Mesendoderm (in vitro differentiated cells): ENCODE measurements at regions not wholly inside any gene's neighbourhood (a gene's known extent, or its start where the extent isn't known, plus 50 kb on each side); places are given as distances from the start of the nearest gene placed in this dataset.

ENCODE experiments used
- DNase-seq: peaks from one replicate; pipeline ENCODE4 v3.0.0; 2013
- H2AK5ac ChIP-seq: 2 replicates; pipeline ENCODE4 v1.6.1; 2013; ENCODE audit warnings: low read length, inconsistent platforms
- H2BK120ac ChIP-seq: 2 replicates; pipeline ENCODE4 v1.6.1; 2013; ENCODE audit warnings: low read depth, mild to moderate bottlenecking, low read length, moderate library complexity, mixed read lengths
- H2BK15ac ChIP-seq: replicated peaks from 2 replicates; pipeline ENCODE4 v1.6.1; 2013; ENCODE audit warnings: low read depth, mild to moderate bottlenecking, moderate library complexity
- H2BK5ac ChIP-seq: 2 replicates; pipeline ENCODE4 v1.6.1; 2013; ENCODE audit warnings: low read length, inconsistent platforms
- H3K18ac ChIP-seq: 2 replicates; pipeline ENCODE4 v1.6.1; 2013; ENCODE audit warnings: mild to moderate bottlenecking, low read length, mixed read lengths
- H3K23ac ChIP-seq: one replicate; pipeline ENCODE4 v1.6.1; 2013; ENCODE audit warnings: low read length
- H3K27ac ChIP-seq: 2 replicates; pipeline ENCODE4 v1.5.1; 2013; ENCODE audit warnings: low read depth, mild to moderate bottlenecking, inconsistent platforms, low read length, moderate library complexity
- H3K27me3 ChIP-seq: 2 replicates; pipeline ENCODE4 v1.6.1; 2013; ENCODE audit warnings: low read length, control low read depth, mild to moderate bottlenecking, inconsistent platforms; ENCODE audit not compliant: insufficient read depth, poor library complexity
- H3K36me3 ChIP-seq: 2 replicates; pipeline ENCODE4 v1.6.1; 2013; ENCODE audit warnings: low read length, inconsistent platforms; ENCODE audit not compliant: control insufficient read depth, insufficient read depth
- H3K4ac ChIP-seq: one replicate; pipeline ENCODE4 v1.6.1; 2013; ENCODE audit warnings: low read depth, mild to moderate bottlenecking, low read length, moderate library complexity
- H3K4me1 ChIP-seq: 2 replicates; pipeline ENCODE4 v1.6.1; 2013; ENCODE audit warnings: low read depth, low read length, inconsistent platforms; ENCODE audit not compliant: control insufficient read depth
- H3K4me2 ChIP-seq: 2 replicates; pipeline ENCODE4 v1.6.1; 2013; ENCODE audit warnings: low read length
- H3K4me3 ChIP-seq: 2 replicates; pipeline ENCODE4 v1.5.1; 2013; ENCODE audit warnings: mild to moderate bottlenecking, low read length
- H3K56ac ChIP-seq: one replicate; pipeline ENCODE4 v1.6.1; 2013; ENCODE audit warnings: low read length
- H3K79me1 ChIP-seq: 2 replicates; pipeline ENCODE4 v1.6.1; 2013; ENCODE audit warnings: low read length, inconsistent platforms
- H3K79me2 ChIP-seq: 2 replicates; pipeline ENCODE4 v1.6.1; 2013; ENCODE audit warnings: mild to moderate bottlenecking, low read length; ENCODE audit not compliant: control insufficient read depth, insufficient read depth
- H3K9ac ChIP-seq: 2 replicates; pipeline ENCODE4 v1.6.1; 2013; ENCODE audit warnings: low read length, inconsistent platforms
- H4K5ac ChIP-seq: one replicate; pipeline ENCODE4 v1.6.1; 2013; ENCODE audit warnings: low read length
- H4K8ac ChIP-seq: one replicate; pipeline ENCODE4 v1.6.1; 2013; ENCODE audit warnings: low read depth, mild to moderate bottlenecking, control low read depth, low read length, moderate library complexity
- WGBS: extraction: QIAGEN DNeasy Blood & Tissue Kit; methylation state at CpG from one replicate; pipeline ENCODE4 v1.1.7; 2013; ENCODE audit warnings: low lambda C conversion rate, missing lambda C conversion rate; ENCODE audit not compliant: insufficient coverage; ENCODE audit errors: extremely low coverage; 5-methylcytosine and 5-hydroxymethylcytosine counted together

GRCh38 chr2:239676716-239677452 is 276.1 kb upstream of the HDAC4 start:
- no peak overlapping the region for H4K8ac ChIP-seq
- H3K9ac ChIP-seq = no peak overlapping the region
- H3K27me3 ChIP-seq = no peaks in the 10 kb centered on the region
- no peak overlapping the region for H3K23ac ChIP-seq
- no peak overlapping the region for H3K4ac ChIP-seq
- no peaks in the 10 kb centered on the region for H3K79me2 ChIP-seq
- H3K56ac ChIP-seq = no peak overlapping the region
- H2BK5ac ChIP-seq = no peak overlapping the region
- H4K5ac ChIP-seq = no peak overlapping the region
- no peak overlapping the region for H3K4me2 ChIP-seq
- WGBS = no CpG with 5 or more reads among the region's 19 CpGs
- H3K4me1 ChIP-seq = no peaks in the 10 kb centered on the region
- no peak overlapping the region for H3K18ac ChIP-seq
- no peak overlapping the region for H2BK15ac ChIP-seq
- H3K36me3 ChIP-seq = no peaks in the 10 kb centered on the region
- no peak for DNase-seq
- H2AK5ac ChIP-seq = no peak overlapping the region
- H3K79me1 ChIP-seq = no peaks in the 10 kb centered on the region
- no peak overlapping the region for H2BK120ac ChIP-seq
- no peak overlapping the region for H3K4me3 ChIP-seq
- no peak overlapping the region for H3K27ac ChIP-seq

DNA sequence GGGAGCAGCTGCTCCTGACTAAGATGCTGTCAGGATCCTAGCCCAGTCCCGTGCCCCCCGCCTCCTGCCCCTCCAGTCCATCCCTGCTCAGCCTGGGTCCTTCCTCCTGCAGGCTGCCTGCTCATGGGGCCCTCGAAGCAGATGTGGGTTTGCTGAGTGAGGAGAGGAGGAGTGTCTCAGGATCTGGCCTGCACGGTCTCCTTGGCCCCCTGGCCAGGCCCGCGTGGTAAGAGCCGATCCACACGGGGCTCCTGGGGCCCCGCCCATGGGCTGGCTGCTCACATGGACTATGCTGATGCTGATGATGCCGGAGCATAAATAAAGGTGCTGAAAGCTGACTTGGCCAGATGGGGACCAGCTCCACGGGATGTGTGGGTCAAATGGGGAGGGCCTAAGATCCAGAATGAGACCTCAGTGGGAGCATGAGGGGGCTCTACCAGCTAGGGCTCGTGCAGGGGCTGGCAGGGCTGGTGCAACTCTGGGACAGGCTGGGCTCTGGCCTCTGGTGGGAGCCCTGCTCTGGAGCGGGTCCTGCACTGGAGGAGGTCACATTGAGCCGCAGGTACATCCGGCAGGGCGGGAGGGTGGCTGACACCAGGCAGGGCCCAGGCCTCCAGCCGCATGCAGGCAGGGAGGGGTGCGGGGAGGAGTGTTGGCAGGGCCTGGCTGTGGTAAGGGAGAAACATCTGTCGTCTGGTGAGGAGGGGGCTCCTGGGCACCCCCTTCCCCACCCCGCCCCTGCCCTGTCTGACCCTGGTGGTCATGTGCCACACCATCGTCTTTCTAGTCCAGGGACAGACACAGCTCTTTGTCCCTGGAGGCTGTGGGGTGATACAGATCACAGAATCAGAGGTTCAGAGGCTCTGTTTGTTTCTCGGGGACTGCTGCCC is 275.3 kb upstream of the HDAC4 start:
- DNase-seq = no peak
- Histone ChIP-seq H3K4me2 (no peak overlapping the region), H2BK120ac (no peak overlapping the region), H4K8ac (no peak overlapping the region), H2AK5ac (no peak overlapping the region), H3K79me2 (no peaks in the 10 kb centered on the region), H3K9ac (no peak overlapping the region), H3K27ac (no peak overlapping the region), H3K4me1 (no peaks in the 10 kb centered on the region), H4K5ac (no peak overlapping the region), H3K4ac (no peak overlapping the region), H3K36me3 (no peaks in the 10 kb centered on the region), H3K23ac (no peak overlapping the region), H3K18ac (no peak overlapping the region), H2BK5ac (no peak overlapping the region), H3K79me1 (no peaks in the 10 kb centered on the region), H3K56ac (no peak overlapping the region), H3K4me3 (no peak overlapping the region), H2BK15ac (no peak overlapping the region), H3K27me3 (no peaks in the 10 kb centered on the region)
- WGBS = no CpG with 5 or more reads among the region's 22 CpGs

DNA sequence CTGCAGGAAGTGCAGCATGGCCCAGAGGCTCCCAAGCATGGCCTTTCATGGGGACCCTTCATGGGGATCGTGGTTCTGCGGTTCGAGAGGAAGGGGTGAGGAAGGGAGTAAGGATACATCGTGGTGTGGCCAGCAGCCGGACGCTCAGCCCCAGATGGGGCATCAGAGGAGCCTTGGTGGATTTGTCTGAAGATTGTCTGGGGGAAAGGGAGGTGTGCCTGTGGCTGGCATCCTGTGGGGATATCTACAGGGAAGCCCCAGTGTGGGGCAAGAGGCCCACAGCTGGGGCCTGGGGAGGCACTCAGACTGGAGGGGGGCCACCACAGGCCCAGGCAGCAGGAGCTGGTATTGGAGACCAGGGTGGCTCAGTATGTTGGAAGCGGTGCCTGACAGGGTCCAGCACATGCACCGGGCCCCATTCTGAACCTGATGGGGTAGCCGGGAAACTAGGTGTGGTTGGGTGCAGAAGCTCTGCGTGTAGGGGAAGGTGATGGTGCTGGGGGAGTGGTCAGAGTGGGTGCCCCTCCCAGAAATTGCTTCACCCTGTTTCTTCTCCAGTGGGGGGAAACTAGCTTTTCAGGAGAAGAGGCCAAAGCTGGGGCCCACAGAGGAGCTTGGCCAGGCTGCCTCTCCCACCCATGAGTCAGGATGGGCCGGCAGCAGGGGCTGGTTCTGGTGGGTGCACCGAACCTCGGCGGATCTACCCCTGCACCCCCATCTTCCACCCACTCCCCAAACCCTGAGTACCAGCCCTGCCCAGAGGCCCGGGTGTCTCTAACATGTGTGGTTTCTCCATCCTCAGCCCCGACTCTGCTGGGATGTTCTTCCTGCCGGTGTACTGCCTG is 274.4 kb upstream of the HDAC4 start:
- WGBS = no CpG with 5 or more reads among the region's 17 CpGs

DNA sequence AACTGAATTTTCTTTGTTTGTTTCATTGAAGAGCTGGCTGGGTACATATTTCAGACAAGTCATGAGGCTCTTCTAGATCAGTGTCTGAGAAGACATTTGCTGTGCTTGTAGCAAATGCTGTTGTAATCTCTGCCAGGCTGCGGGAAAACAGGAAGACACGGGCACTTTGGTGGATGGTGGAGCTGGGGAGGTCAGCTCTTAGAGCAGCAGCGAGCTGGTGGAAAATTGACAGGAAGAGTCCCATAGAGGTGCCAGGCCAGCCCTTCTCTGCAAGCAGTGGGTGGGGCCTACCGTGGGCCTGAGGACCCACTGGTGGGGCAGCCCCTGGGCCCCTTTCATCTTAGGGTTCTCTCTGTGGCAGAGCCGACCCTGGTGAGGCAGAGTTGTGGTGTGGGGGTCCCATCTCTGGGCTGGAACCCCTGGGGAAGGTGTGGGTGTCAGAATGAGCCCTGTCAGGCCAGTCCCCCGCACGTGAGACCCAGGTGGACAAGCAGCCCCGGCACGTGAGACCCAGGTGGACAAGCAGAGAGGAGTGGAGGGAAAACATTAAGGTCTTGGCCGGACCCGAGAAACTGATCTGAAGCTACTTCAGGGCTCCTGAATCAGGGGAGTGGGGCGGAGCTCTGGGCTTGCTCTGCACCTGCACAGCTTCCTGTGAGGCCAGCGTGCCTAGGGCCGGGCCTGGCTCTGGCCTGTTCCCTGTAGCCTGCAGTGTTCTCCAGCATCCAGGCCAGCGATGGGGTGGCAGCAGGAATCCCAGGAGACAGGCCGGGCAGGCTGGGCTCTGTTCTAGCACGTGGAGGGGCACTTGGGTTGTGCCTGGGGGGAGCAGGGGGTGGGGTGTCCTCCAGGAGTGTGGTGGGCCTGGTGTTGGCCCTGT is 273.5 kb upstream of the HDAC4 start:
- Histone ChIP-seq H3K18ac (no peak overlapping the region), H3K79me1 (no peaks in the 10 kb centered on the region)

More for the DNA sequence above, 274.4 kb upstream of the HDAC4 start:
- H3K27ac ChIP-seq = no peak overlapping the region
- no peak overlapping the region for H2BK5ac ChIP-seq
- no peak overlapping the region for H2BK120ac ChIP-seq
- no peaks in the 10 kb centered on the region for H3K27me3 ChIP-seq
- no peak overlapping the region for H4K5ac ChIP-seq
- H2AK5ac ChIP-seq = no peak overlapping the region
- H3K23ac ChIP-seq = no peak overlapping the region
- no peak overlapping the region for H3K4me3 ChIP-seq
- H3K4me2 ChIP-seq = no peak overlapping the region
- no peaks in the 10 kb centered on the region for H3K4me1 ChIP-seq
- no peak overlapping the region for H3K56ac ChIP-seq
- H3K79me2 ChIP-seq = no peaks in the 10 kb centered on the region
- H3K4ac ChIP-seq = no peak overlapping the region
- no peak overlapping the region for H4K8ac ChIP-seq
- no peak overlapping the region for H2BK15ac ChIP-seq
- H3K18ac ChIP-seq = no peak overlapping the region
- no peaks in the 10 kb centered on the region for H3K36me3 ChIP-seq
- H3K79me1 ChIP-seq = no peaks in the 10 kb centered on the region
- H3K9ac ChIP-seq = no peak overlapping the region
- no peak for DNase-seq

GRCh38 chr2:239673641-239674040 is 272.8 kb upstream of the HDAC4 start:
- no peak overlapping the region for H2BK5ac ChIP-seq
- no peak overlapping the region for H3K23ac ChIP-seq
- DNase-seq = no peak
- H3K27me3 ChIP-seq = no peaks in the 10 kb centered on the region
- no peak overlapping the region for H2BK15ac ChIP-seq
- no peaks in the 10 kb centered on the region for H3K4me1 ChIP-seq
- H3K9ac ChIP-seq = no peak overlapping the region
- no peak overlapping the region for H2AK5ac ChIP-seq
- no peak overlapping the region for H4K5ac ChIP-seq
- no peak overlapping the region for H3K4me2 ChIP-seq
- no peak overlapping the region for H3K56ac ChIP-seq
- no peaks in the 10 kb centered on the region for H3K79me2 ChIP-seq
- H3K4me3 ChIP-seq = no peak overlapping the region
- H3K79me1 ChIP-seq = no peaks in the 10 kb centered on the region
- H3K18ac ChIP-seq = no peak overlapping the region
- H2BK120ac ChIP-seq = no peak overlapping the region
- H4K8ac ChIP-seq = no peak overlapping the region
- H3K27ac ChIP-seq = no peak overlapping the region
- no peaks in the 10 kb centered on the region for H3K36me3 ChIP-seq
- no CpG with 5 or more reads among the region's 10 CpGs for WGBS
- no peak overlapping the region for H3K4ac ChIP-seq

More for the DNA sequence above, 273.5 kb upstream of the HDAC4 start:
- H3K23ac ChIP-seq = no peak overlapping the region
- WGBS = no CpG with 5 or more reads among the region's 17 CpGs
- no peaks in the 10 kb centered on the region for H3K4me1 ChIP-seq
- H2BK120ac ChIP-seq = no peak overlapping the region
- no peak overlapping the region for H3K4ac ChIP-seq
- H2BK15ac ChIP-seq = no peak overlapping the region
- no peaks in the 10 kb centered on the region for H3K27me3 ChIP-seq
- no peak overlapping the region for H2BK5ac ChIP-seq
- H3K4me3 ChIP-seq = no peak overlapping the region
- no peak overlapping the region for H4K8ac ChIP-seq
- no peak overlapping the region for H3K4me2 ChIP-seq
- DNase-seq = no peak
- H3K36me3 ChIP-seq = no peaks in the 10 kb centered on the region
- H3K79me2 ChIP-seq = no peaks in the 10 kb centered on the region
- H3K9ac ChIP-seq = no peak overlapping the region
- H3K56ac ChIP-seq = no peak overlapping the region
- H4K5ac ChIP-seq = no peak overlapping the region
- no peak overlapping the region for H2AK5ac ChIP-seq
- no peak overlapping the region for H3K27ac ChIP-seq
